Fibroblast of skin of back (primary cell): ENCODE measurements at regions not wholly inside any gene's neighbourhood (a gene's known extent, or its start where the extent isn't known, plus 50 kb on each side); places are given as distances from the start of the nearest gene placed in this dataset.
"Not testable (repeated sequence)": the region's sequence is repeated elsewhere in the genome, so short reads cannot be mapped to it uniquely, and the experiment has no call there.

ENCODE experiments used
- DNase-seq: peaks from one replicate; pipeline ENCODE4 v3.0.0-alpha.2; 2013

- no peak for DNase-seq
These were observed 210.0 kb upstream of the PRDM1 start for GRCh38 chr6:105875974-105876640.

- no peak for DNase-seq
These were observed 211.1 kb upstream of the PRDM1 start for GRCh38 chr6:105874835-105875626.

- DNase-seq, result no peak
These were observed 212.3 kb upstream of the PRDM1 start for GRCh38 chr6:105873799-105874198.

- DNase-seq, result no peak
These were observed 212.9 kb upstream of the PRDM1 start for GRCh38 chr6:105873211-105873704.

- DNase-seq, result no peak
These were observed 213.9 kb upstream of the PRDM1 start for GRCh38 chr6:105872249-105872648.

- DNase-seq, result no peak
These were observed 214.6 kb upstream of the PRDM1 start for GRCh38 chr6:105871542-105871941.

GRCh38 chr6:105869835-105870440 is 216.2 kb upstream of the PRDM1 start:
- no peak for DNase-seq

GRCh38 chr6:105868823-105869460 is 217.2 kb upstream of the PRDM1 start:
- DNase-seq, result no peak

GRCh38 chr6:105867821-105868220 is 218.3 kb upstream of the PRDM1 start:
- DNase-seq, result no peak

- no peak for DNase-seq
These were observed 218.9 kb upstream of the PRDM1 start for GRCh38 chr6:105867277-105867676.

- DNase-seq, result no peak
These were observed 223.1 kb upstream of the PRDM1 start for GRCh38 chr6:105862936-105863607.

- not testable (repeated sequence) for DNase-seq
These were observed 225.2 kb upstream of the PRDM1 start for GRCh38 chr6:105860927-105861326.

- no peak for DNase-seq
These were observed 226.7 kb upstream of the PRDM1 start for GRCh38 chr6:105859457-105859856.

GRCh38 chr6:105858639-105859038 is 227.5 kb upstream of the PRDM1 start:
- DNase-seq, result not testable (repeated sequence)

- no peak for DNase-seq
These were observed 230.7 kb upstream of the PRDM1 start for GRCh38 chr6:105855433-105855832.

- not testable (repeated sequence) for DNase-seq
These were observed 232.2 kb upstream of the PRDM1 start for GRCh38 chr6:105853979-105854378.

GRCh38 chr6:105851606-105852005 is 234.5 kb upstream of the PRDM1 start:
- DNase-seq, result no peak

GRCh38 chr6:105851113-105851580 is 235.0 kb upstream of the PRDM1 start:
- no peak for DNase-seq

GRCh38 chr6:105850261-105851112 is 235.6 kb upstream of the PRDM1 start:
- DNase-seq, result no peak

GRCh38 chr6:105849746-105850145 is 236.4 kb upstream of the PRDM1 start:
- peak; percentile 53 for DNase-seq

GRCh38 chr6:105847433-105847832 is 238.7 kb upstream of the PRDM1 start:
- DNase-seq, result no peak
